ENCODE measurements at regions not wholly inside any gene's neighbourhood (a gene's known extent, or its start where the extent isn't known, plus 50 kb on each side); places are given as distances from the start of the nearest gene placed in this dataset.

GRCh38 chr6:159102373-159103160, 57.8 kb upstream of the TAGAP start:
- Histone ChIP-seq H2BK120ac (replicated peaks; ENCODE audit: low read depth, low read length) (no peak overlapping the region), H3K27me3 (replicated peaks in 1 of 4; ENCODE audit: control insufficient read depth in 3 of 4, extremely low read depth in 1 of 4, insufficient read depth in 3 of 4, low read length in 3 of 4) (no peaks in the 10 kb centered on the region; a peak in 1 of 7 replicates), H3K4me2 (ENCODE audit: insufficient read depth in 1 of 2, low read depth in 2 of 2, low read length in 2 of 2) (no peak overlapping the region), H2BK5ac (ENCODE audit: low read depth, low read length) (no peak overlapping the region), H3K56ac (replicated peaks; ENCODE audit: insufficient read length, low read depth, low read length) (no peak overlapping the region), H3K23me2 (ENCODE audit: low read depth, low read length) (no peaks in the 10 kb centered on the region), H4K8ac (ENCODE audit: extremely low read depth, insufficient read depth, low read length) (no peak overlapping the region), H3K14ac (ENCODE audit: insufficient read length) (no peak overlapping the region), H3K79me1 (ENCODE audit: low read depth, low read length) (no peaks in the 10 kb centered on the region), H2BK15ac (ENCODE audit: low read length) (no peak overlapping the region), H3K9me3 (ENCODE audit: insufficient read depth in 2 of 2, low read depth in 1 of 2, low read length in 1 of 2) (no peaks in the 10 kb centered on the region), H3K23ac (ENCODE audit: insufficient read length) (no peak overlapping the region), H2AK5ac (ENCODE audit: low read depth, low read length) (no peak overlapping the region), H3K18ac (ENCODE audit: extremely low read depth, low read length) (no peak overlapping the region), H4K20me1 (replicated peaks in 1 of 2; ENCODE audit: control insufficient read depth in 1 of 2, insufficient read depth in 2 of 2, low read length in 2 of 2) (no peaks in the 10 kb centered on the region), H3K79me2 (ENCODE audit: control insufficient read depth in 1 of 2, insufficient read depth in 2 of 2, low read length in 2 of 2) (no peaks in the 10 kb centered on the region), H3K9ac (replicated peaks in 1 of 4; ENCODE audit: extremely low read depth in 1 of 4, low read depth in 3 of 4, low read length in 3 of 4) (no peak overlapping the region), H4K5ac (ENCODE audit: insufficient read length, low read depth, low read length) (no peak overlapping the region), H2BK20ac (ENCODE audit: low read length) (no peak overlapping the region), H3K36me3 (ENCODE audit: control insufficient read depth in 2 of 4, insufficient read depth in 4 of 4, low read length in 3 of 4) (no peaks in the 10 kb centered on the region), H2AFZ (ENCODE audit: low read length) (no peak overlapping the region), H3K4ac (replicated peaks; ENCODE audit: insufficient read length, low read depth, low read length) (no peak overlapping the region), H2BK12ac (ENCODE audit: low read depth, low read length) (no peak overlapping the region), H3K4me1 (replicated peaks in 1 of 4; ENCODE audit: control insufficient read depth in 3 of 4, insufficient read depth in 4 of 4, low read length in 3 of 4) (peaks cover 1 to 4% (median 2%) of the 10 kb centered on the region in 4 experiments; a peak in 6 of 7 replicates), H3K4me3 (ENCODE audit: extremely low read depth in 1 of 4, insufficient read depth in 2 of 4, low read depth in 3 of 4, low read length in 4 of 4) (no peak overlapping the region), H4K91ac (replicated peaks; ENCODE audit: insufficient read length, low read length) (no peak overlapping the region), H3K27ac (ENCODE audit: low read depth, low read length) (no peak overlapping the region)
- DNase-seq (ENCODE audit: low read depth in 1 of 2, low spot score in 2 of 2) (peak in 1 of 2 experiments; percentile 14), FAIRE-seq (no peak)
- ChIA-PET POLR2A (ENCODE audit: partially characterized antibody) (interaction anchor here (1.0 kb wide), 1 partner anchor 12 kb away, joined by 3 read pairs; no protein-coding TSS in a partner anchor), CTCF (ENCODE audit: partially characterized antibody) (interaction anchor here (0.6 to 7.9 kb wide), 12 partner anchors 8 to 399 kb away, joined by 3 to 144 read pairs (median 14); partner anchors contain the start of gene TAGAP)
- WGBS, 2 experiments (ENCODE audit: extremely low coverage in 1 of 2, insufficient coverage in 1 of 2, insufficient read length in 1 of 2, insufficient replicate concordance in 2 of 2, low coverage in 1 of 2, low lambda C conversion rate in 2 of 2, missing lambda C conversion rate in 1 of 2), result 90% methylated on average over 5 of the region's 5 CpGs; no CpG with 5 or more reads in 1 of the 2 experiments
- TF ChIP-seq RNF2 (IDR thresholded peaks at IDR 0.05; ENCODE audit: borderline replicate concordance, low read depth, low read length, missing control alignments, poor library complexity, severe bottlenecking) (no peak), POLR2A (IDR thresholded peaks at IDR 0.05; ENCODE audit: control extremely low read depth in 1 of 2, low read depth in 2 of 2, low read length in 2 of 2) (no peak), MAX (IDR thresholded peaks at IDR 0.05) (no peak), HDAC2 (IDR thresholded peaks at IDR 0.05; ENCODE audit: borderline replicate concordance in 1 of 2, low read depth in 2 of 2, low read length in 2 of 2) (no peak), SRF (IDR thresholded peaks at IDR 0.05; ENCODE audit: low read depth, low read length) (no peak), RBBP5 (IDR thresholded peaks at IDR 0.05; ENCODE audit: borderline replicate concordance, low read depth, low read length) (no peak), ZNF274 (IDR thresholded peaks at IDR 0.05; ENCODE audit: borderline replicate concordance, extremely low read depth, low read length) (no peak)

Measured in H1 (cell line).